ENCODE measurements at regions not wholly inside any gene's neighbourhood (a gene's known extent, or its start where the extent isn't known, plus 50 kb on each side); places are given as distances from the start of the nearest gene placed in this dataset.
A peak's percentile ranks its signal among the peaks of the same experiment; 100 is the strongest.

DNA sequence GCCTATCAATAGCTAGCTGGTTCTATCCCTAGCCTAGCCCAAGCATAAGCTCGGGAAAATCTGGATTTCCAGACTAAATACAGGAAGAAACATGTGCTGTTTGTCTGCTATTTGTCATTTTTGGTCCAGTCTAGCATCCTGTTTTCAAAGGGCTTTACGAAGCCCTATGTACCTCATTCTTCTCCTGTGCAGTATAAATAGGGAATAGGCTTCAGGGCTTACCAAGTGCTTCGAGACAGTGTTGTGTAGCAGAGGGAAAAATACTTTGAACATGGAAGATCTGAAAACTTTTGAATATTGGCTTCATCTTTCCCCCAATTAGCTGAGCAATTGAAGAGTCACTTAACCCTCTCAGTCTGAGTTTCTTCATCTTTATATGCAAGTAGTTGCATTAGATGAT, 679.8 kb downstream of the TDRD15 start:
- TF ChIP-seq, protein P1, sequence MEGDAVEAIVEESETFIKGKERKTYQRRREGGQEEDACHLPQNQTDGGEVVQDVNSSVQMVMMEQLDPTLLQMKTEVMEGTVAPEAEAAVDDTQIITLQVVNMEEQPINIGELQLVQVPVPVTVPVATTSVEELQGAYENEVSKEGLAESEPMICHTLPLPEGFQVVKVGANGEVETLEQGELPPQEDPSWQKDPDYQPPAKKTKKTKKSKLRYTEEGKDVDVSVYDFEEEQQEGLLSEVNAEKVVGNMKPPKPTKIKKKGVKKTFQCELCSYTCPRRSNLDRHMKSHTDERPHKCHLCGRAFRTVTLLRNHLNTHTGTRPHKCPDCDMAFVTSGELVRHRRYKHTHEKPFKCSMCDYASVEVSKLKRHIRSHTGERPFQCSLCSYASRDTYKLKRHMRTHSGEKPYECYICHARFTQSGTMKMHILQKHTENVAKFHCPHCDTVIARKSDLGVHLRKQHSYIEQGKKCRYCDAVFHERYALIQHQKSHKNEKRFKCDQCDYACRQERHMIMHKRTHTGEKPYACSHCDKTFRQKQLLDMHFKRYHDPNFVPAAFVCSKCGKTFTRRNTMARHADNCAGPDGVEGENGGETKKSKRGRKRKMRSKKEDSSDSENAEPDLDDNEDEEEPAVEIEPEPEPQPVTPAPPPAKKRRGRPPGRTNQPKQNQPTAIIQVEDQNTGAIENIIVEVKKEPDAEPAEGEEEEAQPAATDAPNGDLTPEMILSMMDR (IDR thresholded peaks at IDR 0.05), result no peak
- H3K9me3 ChIP-seq, result no peaks in the 10 kb centered on the region
- H3K4me3 ChIP-seq, result no peak overlapping the region
- no peak for DNase-seq
- H3K27ac ChIP-seq, result no peak overlapping the region
- intact Hi-C loops (cut with DNase I), result no loop called here
- H3K27me3 ChIP-seq, result no peaks in the 10 kb centered on the region
- no peaks in the 10 kb centered on the region for H3K4me1 ChIP-seq
- ATAC-seq, result no peak
- no peaks in the 10 kb centered on the region for H3K36me3 ChIP-seq

DNA sequence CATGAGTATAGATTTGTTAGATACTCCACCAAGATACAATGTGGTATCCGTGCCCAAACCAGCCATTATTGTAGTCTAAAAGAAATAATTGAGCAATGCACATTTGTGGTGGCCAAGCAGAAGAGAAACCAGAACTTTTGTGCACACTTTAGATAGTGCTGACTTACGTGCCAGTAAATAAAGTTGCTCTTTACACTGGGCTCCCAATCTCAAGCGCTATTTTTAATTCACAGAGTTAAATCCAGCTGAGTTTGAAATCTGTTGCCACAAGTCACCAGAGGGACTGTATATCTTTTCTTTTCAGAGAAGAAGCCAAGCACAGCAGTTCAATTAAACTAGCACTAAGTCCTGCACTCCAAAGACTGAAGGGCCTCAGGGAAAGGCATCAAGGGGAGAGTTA, 680.4 kb downstream of the TDRD15 start:
- ATAC-seq, result no peak
- no peak for DNase-seq
- no peak overlapping the region for H3K4me3 ChIP-seq
- H3K27me3 ChIP-seq, result no peaks in the 10 kb centered on the region
- no peak overlapping the region for H3K27ac ChIP-seq
- intact Hi-C loops (cut with DNase I), result no loop called here
- no peaks in the 10 kb centered on the region for H3K36me3 ChIP-seq
- H3K4me1 ChIP-seq, result no peaks in the 10 kb centered on the region
- H3K9me3 ChIP-seq, result no peaks in the 10 kb centered on the region
- TF ChIP-seq, protein P1 (IDR thresholded peaks at IDR 0.05), result no peak

DNA sequence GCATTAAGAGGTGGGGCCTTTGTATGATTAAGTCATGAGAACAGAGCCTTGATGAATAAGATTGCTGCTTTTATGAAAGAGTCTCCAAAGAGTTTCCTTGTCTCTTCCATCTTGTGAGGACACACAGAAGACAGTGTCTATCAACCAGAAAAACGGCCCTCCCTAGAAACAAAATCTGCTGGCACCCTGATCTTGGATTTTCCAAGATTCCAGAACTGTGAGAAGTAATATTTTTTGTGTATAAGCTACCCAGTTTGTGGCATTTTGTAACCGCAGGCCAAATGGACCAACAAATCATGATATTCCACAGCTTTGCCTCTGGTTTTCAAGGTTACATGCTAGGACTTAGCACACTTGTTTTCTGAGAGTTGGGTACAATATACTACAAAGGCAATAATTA, 687.8 kb downstream of the TDRD15 start:
- no peaks in the 10 kb centered on the region for H3K36me3 ChIP-seq
- TF ChIP-seq, protein P1 (IDR thresholded peaks at IDR 0.05), result no peak
- H3K9me3 ChIP-seq, result no peaks in the 10 kb centered on the region
- no peaks in the 10 kb centered on the region for H3K27me3 ChIP-seq
- no peaks in the 10 kb centered on the region for H3K4me1 ChIP-seq
- no peak overlapping the region for H3K4me3 ChIP-seq
- no peak overlapping the region for H3K27ac ChIP-seq
- no peak for DNase-seq
- intact Hi-C loops (cut with DNase I), result no loop called here
- ATAC-seq, result no peak

DNA sequence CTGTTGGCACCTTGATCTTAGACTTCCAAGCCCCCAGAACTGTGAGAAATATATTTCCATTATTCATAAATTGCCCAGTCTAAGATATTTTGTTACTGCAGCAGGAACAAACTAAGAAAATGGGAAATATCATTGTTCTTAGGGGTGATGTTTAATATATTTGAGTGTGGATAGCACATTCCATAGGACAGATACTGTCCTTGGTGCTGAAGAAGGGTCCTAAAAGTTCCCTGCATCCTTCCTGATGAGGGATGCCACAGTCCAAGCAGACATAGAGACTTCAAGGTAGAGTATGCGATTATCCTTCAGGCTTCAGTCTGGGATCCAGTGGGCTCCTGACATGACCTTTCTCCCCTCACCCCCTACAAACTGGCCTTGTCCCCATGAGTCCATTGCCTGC, 689.0 kb downstream of the TDRD15 start:
- intact Hi-C loops (cut with DNase I), result no loop called here
- Histone ChIP-seq H3K36me3 (no peaks in the 10 kb centered on the region), H3K4me3 (no peak overlapping the region), H3K27ac (no peak overlapping the region), H3K4me1 (no peaks in the 10 kb centered on the region), H3K27me3 (no peaks in the 10 kb centered on the region), H3K9me3 (no peaks in the 10 kb centered on the region)
- DNase-seq, result peak in 1 of 4 donors; percentile 15
- no peak for ATAC-seq
- TF ChIP-seq, protein P1 (IDR thresholded peaks at IDR 0.05), result no peak

DNA sequence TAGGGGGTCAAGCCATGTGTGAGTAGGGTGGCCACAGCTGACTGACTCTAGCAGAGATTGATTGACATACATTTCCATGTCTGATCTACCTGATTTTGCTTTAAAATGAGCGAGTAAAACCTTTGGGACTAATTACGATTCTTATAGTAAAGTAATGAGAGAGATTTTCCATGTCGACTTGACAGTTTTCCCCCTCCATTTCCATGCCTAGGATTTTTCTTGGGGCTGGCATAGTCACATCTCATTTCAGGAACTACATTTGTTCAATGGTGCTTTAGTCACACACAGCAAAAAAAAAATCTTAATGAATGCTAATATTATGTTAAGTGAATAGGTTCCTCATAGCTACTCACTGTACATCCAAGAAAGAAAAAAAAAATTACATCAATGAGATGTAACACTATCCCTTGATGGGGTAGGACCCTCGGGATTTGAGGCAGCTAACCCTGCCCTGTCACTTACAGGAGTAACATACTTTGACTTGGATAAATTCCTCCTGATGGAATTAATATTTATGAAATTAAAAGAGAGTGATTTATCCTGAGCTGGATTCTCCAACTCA, 690.9 kb downstream of the TDRD15 start:
- no peaks in the 10 kb centered on the region for H3K4me1 ChIP-seq
- no peak for DNase-seq
- no peaks in the 10 kb centered on the region for H3K36me3 ChIP-seq
- intact Hi-C loops (cut with DNase I), result no loop called here
- ATAC-seq, result no peak
- no peak overlapping the region for H3K4me3 ChIP-seq
- TF ChIP-seq, protein P1 (IDR thresholded peaks at IDR 0.05), result no peak
- H3K9me3 ChIP-seq, result no peaks in the 10 kb centered on the region
- H3K27me3 ChIP-seq, result no peaks in the 10 kb centered on the region
- H3K27ac ChIP-seq, result no peak overlapping the region
